CD4-positive, alpha-beta T cell (primary cell): ENCODE measurements at regions not wholly inside any gene's neighbourhood (a gene's known extent, or its start where the extent isn't known, plus 50 kb on each side); places are given as distances from the start of the nearest gene placed in this dataset.

Experiments used
- ATAC-seq: fragments of 200-7000 bp; cut with Tn5 transposase; one replicate; pipeline ENCODE4 v1.10.0; 2022; ENCODE audit warnings: mild to moderate bottlenecking; ENCODE audit not compliant: poor library complexity
- CTCF ChIA-PET: fragments of 350-600 bp; sonication (Branson Sonifier 250); formaldehyde crosslinking; loops from one replicate; lab custom pipeline; 2021; ENCODE audit warnings: antibody characterized with exemption, inconsistent platforms; lab: Charles Lee
- POLR2A ChIA-PET: fragments of 350-600 bp; sonication (Branson Sonifier 250); formaldehyde crosslinking; loops from one replicate; lab custom pipeline; 2021; ENCODE audit warnings: antibody characterized with exemption, inconsistent platforms; lab: Charles Lee
- DNase-seq, 14 experiments: peaks; one replicate each; pipeline ENCODE4 v3.0.0-alpha.2; 2013 to 2020; ENCODE audit warnings: mixed read lengths in 2 of 14
- H3K27ac ChIP-seq, 2 donors: one replicate each; pipeline versions ENCODE4 v1.5.1 to v1.7.0; 2013; ENCODE audit warnings: low read length in 2 of 2, low read depth in 1 of 2, mild to moderate bottlenecking in 1 of 2
- H3K27me3 ChIP-seq, 2 experiments: 1 replicate in 1 of 2; 2 replicates in 1 of 2; pipeline versions ENCODE4 v1.6.1 to v1.7.0; 2013; ENCODE audit warnings: low read length in 2 of 2, control low read depth in 1 of 2, mild to moderate bottlenecking in 1 of 2, moderate library complexity in 1 of 2; ENCODE audit not compliant: insufficient read depth in 2 of 2, control insufficient read depth in 1 of 2
- H3K36me3 ChIP-seq: one replicate; pipeline ENCODE4 v1.6.1; 2013; ENCODE audit warnings: low read length, control low read depth; ENCODE audit not compliant: insufficient read depth
- H3K4me1 ChIP-seq: one replicate; pipeline ENCODE4 v1.6.1; 2013; ENCODE audit warnings: low read length, control low read depth; ENCODE audit not compliant: insufficient read depth
- H3K4me3 ChIP-seq: one replicate; pipeline ENCODE4 v1.5.1; 2013; ENCODE audit warnings: mild to moderate bottlenecking, low read length, moderate library complexity
- H3K9me3 ChIP-seq, 2 experiments: 1 replicate in 1 of 2; 2 replicates in 1 of 2; pipeline versions ENCODE4 v1.6.1 to v1.7.0; 2013; ENCODE audit warnings: low read length in 2 of 2, mild to moderate bottlenecking in 2 of 2, control low read depth in 1 of 2, moderate library complexity in 1 of 2; ENCODE audit not compliant: control insufficient read depth in 1 of 2, insufficient read depth in 1 of 2
- H3K27ac Mint-ChIP-seq: one replicate; pipeline ENCODE4 v1.8.0; 2020; ENCODE audit warnings: mixed read lengths
- H3K27me3 Mint-ChIP-seq: one replicate; pipeline ENCODE4 v1.8.0; 2021; ENCODE audit warnings: mixed read lengths
- H3K36me3 Mint-ChIP-seq: one replicate; pipeline ENCODE4 v1.8.0; 2021; ENCODE audit warnings: low read depth, mixed read lengths
- H3K4me1 Mint-ChIP-seq: one replicate; pipeline ENCODE4 v1.8.0; 2021; ENCODE audit warnings: low read depth, mixed read lengths
- H3K4me3 Mint-ChIP-seq: one replicate; pipeline ENCODE4 v1.8.0; 2020; ENCODE audit warnings: mild to moderate bottlenecking, mixed read lengths
- H3K9me3 Mint-ChIP-seq: one replicate; pipeline ENCODE4 v1.8.0; 2020; ENCODE audit warnings: mixed read lengths
- CTCF ChIP-seq: fragments of 200-600 bp; IDR thresholded peaks from one replicate; pipeline ENCODE4 v1.8.0; 2022; ENCODE audit warnings: antibody characterized with exemption, mild to moderate bottlenecking
- intact Hi-C, 2 experiments: fragments of 100-400 bp; cut with DNase I in 1 of 2; cut with micrococcal nuclease in 1 of 2; formaldehyde crosslinking; loops; one replicate each; pipeline versions ENCODE4 v1.15.1 to v1.9.0; 2023 to 2025; cut with DNase I, micrococcal nuclease

GRCh38 chr1:115495625-115496024 lies 146.1 kb upstream of the VANGL1 start:
- Mint-ChIP-seq H3K27me3 (no peaks in the 10 kb centered on the region), H3K36me3 (no peaks in the 10 kb centered on the region), H3K9me3 (no peaks in the 10 kb centered on the region), H3K27ac (no peak overlapping the region), H3K4me1 (no peaks in the 10 kb centered on the region), H3K4me3 (no peak overlapping the region)
- no peaks in the 10 kb centered on the region for H3K9me3 ChIP-seq
- no peak overlapping the region for H3K4me3 ChIP-seq
- ATAC-seq = no peak
- H3K27ac ChIP-seq = no peak overlapping the region
- H3K36me3 ChIP-seq = no peaks in the 10 kb centered on the region
- H3K4me1 ChIP-seq = no peaks in the 10 kb centered on the region
- intact Hi-C loops = no loop called here
- ChIA-PET POLR2A (no interaction called here), CTCF (no interaction called here)
- no peaks in the 10 kb centered on the region for H3K27me3 ChIP-seq
- no peak for TF ChIP-seq CTCF
- no peak for DNase-seq

- no peaks in the 10 kb centered on the region for H3K27me3 Mint-ChIP-seq
- no peak overlapping the region for H3K27ac Mint-ChIP-seq
- no peaks in the 10 kb centered on the region for H3K4me1 Mint-ChIP-seq
- no peaks in the 10 kb centered on the region for H3K36me3 Mint-ChIP-seq
- no peaks in the 10 kb centered on the region for H3K9me3 Mint-ChIP-seq
- H3K4me3 ChIP-seq = no peak overlapping the region
- CTCF ChIA-PET = no interaction called here
- TF ChIP-seq CTCF = no peak
- H3K36me3 ChIP-seq = no peaks in the 10 kb centered on the region
- DNase-seq = no peak
- no peak overlapping the region for H3K4me3 Mint-ChIP-seq
- intact Hi-C loops = no loop called here
- no peaks in the 10 kb centered on the region for H3K9me3 ChIP-seq
- ATAC-seq = no peak
- no peaks in the 10 kb centered on the region for H3K27me3 ChIP-seq
- no peaks in the 10 kb centered on the region for H3K4me1 ChIP-seq
- no peak overlapping the region for H3K27ac ChIP-seq
- POLR2A ChIA-PET = no interaction called here
Measured at GRCh38 chr1:115495111-115495510, 146.7 kb upstream of the VANGL1 start.

GRCh38 chr1:115493834-115494233 lies 147.9 kb upstream of the VANGL1 start:
- intact Hi-C loops = no loop called here

More at GRCh38 chr1:115493834-115494233, 147.9 kb upstream of the VANGL1 start:
- Histone ChIP-seq H3K27ac (no peak overlapping the region), H3K4me1 (no peaks in the 10 kb centered on the region), H3K36me3 (no peaks in the 10 kb centered on the region), H3K27me3 (no peaks in the 10 kb centered on the region), H3K9me3 (no peaks in the 10 kb centered on the region), H3K4me3 (no peak overlapping the region)
- no peak for TF ChIP-seq CTCF
- ChIA-PET POLR2A (no interaction called here), CTCF (no interaction called here)
- no peaks in the 10 kb centered on the region for H3K9me3 Mint-ChIP-seq
- DNase-seq (no peak), ATAC-seq (no peak)
- H3K27ac Mint-ChIP-seq = no peak overlapping the region
- no peaks in the 10 kb centered on the region for H3K36me3 Mint-ChIP-seq
- H3K4me3 Mint-ChIP-seq = no peak overlapping the region
- no peaks in the 10 kb centered on the region for H3K27me3 Mint-ChIP-seq
- no peaks in the 10 kb centered on the region for H3K4me1 Mint-ChIP-seq
